OCI-LY3 (cell line): ENCODE measurements at regions not wholly inside any gene's neighbourhood (a gene's known extent, or its start where the extent isn't known, plus 50 kb on each side); places are given as distances from the start of the nearest gene placed in this dataset.

Experiments
- H2AFZ ChIP-seq: fragments of 200-600, 300-600 bp; shearing (Covaris generic); 2 replicates; pipeline ENCODE4 v1.6.0; 2014; ENCODE audit warnings: antibody characterized with exemption, low read depth, low read length
- H3K27ac ChIP-seq: fragments of 200-600, 300-600 bp; sonication (generic); 2 replicates; pipeline ENCODE4 v1.5.1; 2014; ENCODE audit warnings: mild to moderate bottlenecking, low read length, moderate library complexity, mixed read lengths
- H3K27me3 ChIP-seq: fragments of 200-600, 300-600 bp; sonication (generic); 2 replicates; pipeline ENCODE4 v1.6.1; 2014; ENCODE audit warnings: low read depth, low read length, mixed read lengths
- H3K36me3 ChIP-seq: fragments of 200-600, 300-600 bp; sonication (generic); replicated peaks from 2 replicates; pipeline ENCODE3; 2014; ENCODE audit warnings: low read depth, low read length, mixed read lengths
- H3K4me1 ChIP-seq: fragments of 300-600, 200-600 bp; sonication (generic); 2 replicates; pipeline ENCODE4 v1.6.1; 2014; ENCODE audit warnings: low read length, mixed read lengths
- H3K4me2 ChIP-seq: fragments of 200-600, 300-600 bp; sonication (generic); 2 replicates; pipeline ENCODE4 v1.6.1; 2014; ENCODE audit warnings: low read length, mixed read lengths
- H3K4me3 ChIP-seq: fragments of 300-600, 200-600 bp; sonication (generic); 2 replicates; pipeline ENCODE4 v1.5.1; 2014; ENCODE audit warnings: antibody characterized with exemption, mild to moderate bottlenecking, low read length, moderate library complexity
- H3K79me2 ChIP-seq: fragments of 300-600, 200-600 bp; shearing (Covaris generic); 2 replicates; pipeline ENCODE4 v1.6.1; 2014; ENCODE audit warnings: mild to moderate bottlenecking, low read length, mixed read lengths
- H3K9ac ChIP-seq: fragments of 300-600, 200-600 bp; shearing (Covaris generic); 2 replicates; pipeline ENCODE4 v1.6.0; 2014; ENCODE audit warnings: mild to moderate bottlenecking, low read length, moderate library complexity
- H3K9me3 ChIP-seq: fragments of 200-600, 300-600 bp; shearing (Covaris generic); 2 replicates; pipeline ENCODE4 v1.6.1; 2014; ENCODE audit warnings: low read length, mixed read lengths; ENCODE audit not compliant: insufficient read depth
- H4K20me1 ChIP-seq: fragments of 200-600, 300-600 bp; sonication (generic); 2 replicates; pipeline ENCODE4 v1.6.1; 2016; ENCODE audit warnings: low read length, mixed read lengths; ENCODE audit not compliant: insufficient read depth
- CTCF ChIP-seq: fragments of 200-600, 300-600 bp; sonication (generic); IDR thresholded peaks from 2 replicates; pipeline ENCODE4 v1.5.1; 2014; ENCODE audit warnings: antibody characterized with exemption, low read length, low read depth
- EZH2phosphoT487 ChIP-seq: fragments of 200-600 bp; shearing (Covaris generic); IDR thresholded peaks from 2 replicates; pipeline ENCODE4 v1.6.1; 2018; ENCODE audit warnings: antibody characterized with exemption, mixed run types, low read depth

DNA sequence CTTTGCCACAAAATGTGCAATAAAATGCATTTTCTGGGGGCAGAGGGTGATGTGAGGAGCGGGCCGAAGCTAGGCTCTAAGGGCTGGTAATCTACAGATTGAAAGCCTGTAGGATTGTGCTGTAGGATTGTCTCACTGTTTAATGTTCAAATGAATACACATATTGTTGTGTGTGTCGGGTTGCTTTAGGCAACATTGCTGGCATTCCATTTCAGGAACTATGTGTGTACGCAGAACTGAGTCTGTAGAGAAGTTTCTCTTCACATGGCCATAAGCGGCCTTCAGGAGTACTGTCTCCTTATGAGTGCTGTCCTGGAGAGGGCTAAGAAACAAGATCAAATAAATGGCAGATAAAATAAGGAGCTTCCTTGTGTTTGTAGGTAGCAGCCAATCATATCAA, 540.2 kb downstream of the GATA3 start:
- Histone ChIP-seq H3K4me3 (no peak overlapping the region), H3K36me3 (no peaks in the 10 kb centered on the region), H3K79me2 (no peaks in the 10 kb centered on the region), H4K20me1 (no peaks in the 10 kb centered on the region), H2AFZ (no peak overlapping the region), H3K9me3 (no peaks in the 10 kb centered on the region), H3K4me1 (no peaks in the 10 kb centered on the region), H3K27me3 (no peaks in the 10 kb centered on the region), H3K4me2 (no peak overlapping the region), H3K27ac (no peak overlapping the region), H3K9ac (no peak overlapping the region)
- TF ChIP-seq EZH2phosphoT487 (no peak), CTCF (no peak)

DNA sequence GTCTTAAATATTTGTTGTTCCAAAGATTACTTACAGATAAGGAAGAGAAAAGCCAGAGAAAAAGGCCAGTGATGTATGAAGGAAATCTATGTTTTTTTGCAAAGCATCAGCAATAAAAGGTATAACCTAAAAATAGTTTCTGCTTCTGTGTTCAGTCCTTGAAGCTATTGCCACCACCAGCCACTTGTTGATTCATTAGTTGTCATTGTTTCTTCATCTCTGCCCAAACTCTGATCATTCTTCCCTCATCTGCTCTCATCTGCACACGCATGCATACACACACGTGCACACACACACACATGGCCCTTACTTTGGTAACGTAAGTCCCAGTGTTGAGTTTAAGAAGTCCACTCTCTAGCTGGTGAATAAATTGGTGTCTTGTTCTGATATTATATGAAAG, 540.7 kb downstream of the GATA3 start:
- H3K27ac ChIP-seq: no peak overlapping the region
- no peaks in the 10 kb centered on the region for H3K27me3 ChIP-seq
- H3K9me3 ChIP-seq: no peaks in the 10 kb centered on the region
- no peak overlapping the region for H3K9ac ChIP-seq
- H2AFZ ChIP-seq: no peak overlapping the region
- no peak overlapping the region for H3K4me3 ChIP-seq
- H3K79me2 ChIP-seq: no peaks in the 10 kb centered on the region
- no peaks in the 10 kb centered on the region for H3K4me1 ChIP-seq
- H4K20me1 ChIP-seq: no peaks in the 10 kb centered on the region
- no peak for TF ChIP-seq CTCF
- TF ChIP-seq EZH2phosphoT487: no peak
- no peaks in the 10 kb centered on the region for H3K36me3 ChIP-seq
- no peak overlapping the region for H3K4me2 ChIP-seq

- Histone ChIP-seq H3K4me3 (no peak overlapping the region), H3K9me3 (no peaks in the 10 kb centered on the region), H3K36me3 (no peaks in the 10 kb centered on the region), H3K27me3 (no peaks in the 10 kb centered on the region), H3K27ac (no peak overlapping the region), H3K4me2 (no peak overlapping the region), H2AFZ (no peak overlapping the region), H4K20me1 (no peaks in the 10 kb centered on the region), H3K79me2 (no peaks in the 10 kb centered on the region), H3K4me1 (no peaks in the 10 kb centered on the region), H3K9ac (no peak overlapping the region)
- TF ChIP-seq CTCF (no peak), EZH2phosphoT487 (no peak)
These were observed 542.5 kb downstream of the GATA3 start for GRCh38 chr10:8596929-8597472.

DNA sequence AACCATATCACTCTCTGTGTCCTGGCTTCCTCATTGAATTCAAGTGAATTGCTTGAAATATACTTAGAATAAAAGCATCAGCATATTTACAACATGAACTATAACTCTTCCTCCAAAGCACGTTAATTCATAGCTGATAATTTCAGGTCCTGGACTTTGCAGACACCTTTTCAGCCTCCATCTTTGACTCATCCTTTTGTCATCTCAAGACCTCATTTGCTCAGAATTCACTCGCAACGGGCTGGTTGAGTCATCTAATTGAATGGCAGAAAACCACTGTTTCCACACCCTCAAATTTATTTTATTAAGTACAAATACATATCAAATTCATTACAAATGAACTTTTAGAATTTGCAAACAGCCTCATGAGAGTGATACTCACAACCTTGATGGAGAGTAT, 545.7 kb downstream of the GATA3 start:
- H4K20me1 ChIP-seq: no peaks in the 10 kb centered on the region
- H3K4me3 ChIP-seq: no peak overlapping the region
- TF ChIP-seq CTCF: no peak
- no peak for TF ChIP-seq EZH2phosphoT487
- H3K27me3 ChIP-seq: no peaks in the 10 kb centered on the region
- no peak overlapping the region for H3K27ac ChIP-seq
- no peaks in the 10 kb centered on the region for H3K9me3 ChIP-seq
- H3K79me2 ChIP-seq: no peaks in the 10 kb centered on the region
- no peaks in the 10 kb centered on the region for H3K4me1 ChIP-seq
- no peaks in the 10 kb centered on the region for H3K36me3 ChIP-seq
- H3K9ac ChIP-seq: no peak overlapping the region
- H2AFZ ChIP-seq: no peak overlapping the region
- H3K4me2 ChIP-seq: no peak overlapping the region
